HG02759 (cell line): ENCODE measurements at regions not wholly inside any gene's neighbourhood (a gene's known extent, or its start where the extent isn't known, plus 50 kb on each side); places are given as distances from the start of the nearest gene placed in this dataset.
"Not testable (repeated sequence)": the region's sequence is repeated elsewhere in the genome, so short reads cannot be mapped to it uniquely, and the experiment has no call there.

ENCODE experiments used
- ATAC-seq: cut with Tn5 transposase; IDR thresholded peaks from one replicate; pipeline ENCODE4 v1.9.1; 2021; ENCODE audit warnings: mild to moderate bottlenecking, moderate library complexity; ENCODE audit not compliant: unreplicated experiment

DNA sequence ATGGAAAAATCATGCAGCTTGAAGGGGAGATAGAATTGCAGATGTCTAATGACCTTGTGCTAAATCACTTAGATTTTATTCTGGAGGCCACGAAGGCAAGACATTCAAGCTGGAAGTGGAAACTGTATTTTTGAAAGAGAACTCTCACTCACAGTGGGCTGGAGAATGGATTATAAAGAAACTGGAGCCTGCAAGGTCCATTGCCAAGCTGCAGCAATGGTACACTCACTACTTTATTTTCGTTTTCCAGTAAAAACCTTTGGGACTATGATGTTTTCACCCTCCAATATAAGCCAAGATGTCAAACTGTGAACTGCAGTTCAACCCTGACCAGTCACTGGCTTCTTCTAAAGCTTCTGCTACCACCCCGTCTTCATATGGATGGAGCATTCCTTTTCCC lies 62.0 kb downstream of the SKIDA1 start:
- ATAC-seq = no peak

DNA sequence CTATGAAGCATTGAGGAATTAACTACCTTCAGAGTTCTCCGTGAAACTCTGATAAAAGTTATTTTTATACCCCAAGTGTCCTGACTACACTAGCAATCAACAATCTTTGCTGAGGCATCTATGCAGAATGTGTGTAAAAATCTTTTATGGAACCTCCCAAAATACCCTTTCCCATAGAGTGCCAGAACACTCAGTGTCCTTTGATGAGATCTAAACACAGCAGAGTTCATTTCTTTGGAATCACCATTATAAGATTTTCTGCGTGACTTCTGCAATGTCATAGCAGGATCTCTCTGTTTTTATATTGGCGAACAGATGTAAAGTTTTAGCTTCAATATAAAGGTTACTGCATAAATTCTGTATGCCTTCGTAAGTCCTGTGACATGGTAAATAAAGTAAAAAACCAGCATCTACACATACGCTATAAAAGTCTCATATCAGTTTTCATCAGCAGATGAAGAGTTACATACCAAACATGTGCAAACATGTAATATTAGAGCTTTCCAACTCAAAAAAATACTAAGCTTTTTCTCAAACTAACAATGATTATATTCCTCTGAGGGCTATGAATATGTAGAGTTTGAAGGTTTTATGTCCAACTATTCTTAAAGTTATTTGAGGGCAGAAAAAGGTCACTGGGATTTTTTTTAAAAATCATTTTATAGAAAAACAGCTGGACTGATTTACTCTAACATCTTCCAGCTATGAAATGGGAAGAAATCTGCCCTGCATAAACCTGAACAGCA lies 67.2 kb downstream of the SKIDA1 start:
- no peak for ATAC-seq

DNA sequence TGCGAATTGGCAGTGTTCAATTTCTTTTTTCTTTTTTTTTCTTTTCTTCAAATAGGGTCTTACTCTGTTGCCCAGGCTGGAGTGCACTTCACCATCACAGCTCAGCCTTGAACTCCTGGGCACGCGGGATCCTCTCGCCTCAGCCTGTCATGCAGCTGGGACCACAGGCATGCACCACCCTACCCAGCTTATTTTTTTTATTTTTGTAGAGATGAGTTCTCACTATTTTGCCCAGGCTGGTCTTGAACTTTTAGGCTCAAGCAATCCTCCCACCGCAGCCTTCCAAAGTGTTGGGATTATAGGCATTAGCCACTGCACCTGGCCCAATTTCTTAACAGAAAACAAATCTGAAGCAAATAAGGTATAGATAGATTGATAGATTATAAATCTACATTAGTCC lies 69.3 kb downstream of the SKIDA1 start:
- no peak for ATAC-seq

DNA sequence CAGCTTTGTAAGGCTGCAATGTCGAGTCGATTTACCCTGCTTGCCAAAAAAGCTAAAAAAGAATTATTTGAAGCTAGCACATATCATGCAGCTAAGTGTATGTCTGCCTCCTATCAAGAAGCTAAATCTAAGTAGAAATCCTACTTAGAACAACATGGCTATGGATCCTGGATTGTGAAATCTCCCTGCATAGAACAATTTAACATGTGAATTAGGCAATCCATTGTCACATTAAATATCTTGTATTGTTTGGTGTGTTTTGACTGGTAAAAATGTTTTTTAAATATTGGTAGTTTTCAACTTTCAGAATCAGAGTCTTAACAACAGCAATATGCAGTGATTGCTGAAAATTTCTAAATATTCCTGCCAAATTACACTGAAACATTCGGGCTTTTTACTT lies 73.3 kb downstream of the SKIDA1 start:
- no peak for ATAC-seq

DNA sequence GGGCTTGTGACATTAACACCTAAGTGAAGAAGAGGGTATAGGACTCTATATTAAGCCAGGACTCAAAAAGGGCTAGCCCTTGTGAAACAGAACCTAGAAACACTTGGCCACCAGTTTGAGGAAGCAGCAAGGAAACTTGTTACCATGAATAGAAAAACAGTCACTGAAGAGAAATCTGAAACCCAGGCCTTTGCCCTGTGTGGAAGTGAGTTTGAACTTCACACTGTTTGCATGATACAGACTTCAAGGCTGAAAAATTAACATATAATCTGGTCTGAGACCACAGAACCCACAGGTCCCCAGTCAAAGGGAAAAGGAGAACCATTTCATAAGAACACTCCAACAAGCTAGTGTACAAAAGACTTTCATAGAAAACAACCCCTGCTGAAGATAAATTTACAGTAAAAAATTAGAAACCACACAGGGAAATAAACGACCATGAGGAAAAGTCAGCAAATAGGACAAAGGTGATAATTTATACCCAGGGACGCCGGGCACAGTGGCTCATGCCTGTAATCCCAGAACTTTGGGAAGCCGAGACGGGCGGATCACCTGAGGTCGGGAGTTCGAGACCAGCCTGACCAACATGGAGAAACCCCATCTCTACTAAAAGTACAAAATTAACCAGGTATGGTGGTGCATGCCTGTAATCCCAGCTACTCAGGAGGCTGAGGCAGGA lies 76.1 kb downstream of the SKIDA1 start:
- ATAC-seq = peak; percentile 82

DNA sequence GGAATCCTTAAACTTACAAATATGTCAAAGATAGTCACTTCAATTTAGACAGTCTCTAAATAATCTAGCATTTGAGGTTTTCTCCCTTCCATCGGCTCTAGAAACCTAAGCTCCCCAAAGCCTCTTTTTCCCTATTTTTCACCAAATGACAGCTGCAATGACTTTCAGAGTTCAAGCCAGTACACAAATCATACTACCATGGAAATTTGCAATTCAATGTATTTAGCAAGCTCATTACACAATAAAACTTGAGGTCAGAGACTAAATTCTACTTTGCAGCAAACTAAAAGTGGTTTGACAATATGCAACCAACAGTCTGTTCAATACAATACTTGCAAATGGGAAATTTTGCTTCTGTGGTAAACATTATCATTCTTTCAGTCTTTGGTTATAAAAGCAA lies 80.3 kb downstream of the SKIDA1 start:
- no peak for ATAC-seq

DNA sequence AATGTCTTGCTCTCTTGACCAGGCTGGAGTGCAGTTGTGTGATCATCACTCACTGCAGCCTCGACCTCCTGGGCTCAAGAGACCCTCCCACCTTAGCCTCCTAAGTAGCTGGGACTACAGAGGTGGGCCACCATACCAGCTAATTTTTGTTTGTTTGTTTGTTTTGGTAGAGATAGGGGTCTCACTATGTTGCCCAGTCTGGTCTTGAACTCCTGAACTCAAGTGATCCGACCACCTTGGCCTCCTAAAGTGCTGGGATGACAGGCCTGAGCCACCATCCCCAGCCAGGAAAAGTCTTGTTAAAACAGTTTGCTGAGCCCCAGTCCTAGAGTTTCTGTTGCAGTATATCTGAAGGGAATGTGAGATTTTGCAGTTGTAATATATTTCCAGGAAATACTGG lies 83.9 kb downstream of the SKIDA1 start:
- ATAC-seq = no peak

DNA sequence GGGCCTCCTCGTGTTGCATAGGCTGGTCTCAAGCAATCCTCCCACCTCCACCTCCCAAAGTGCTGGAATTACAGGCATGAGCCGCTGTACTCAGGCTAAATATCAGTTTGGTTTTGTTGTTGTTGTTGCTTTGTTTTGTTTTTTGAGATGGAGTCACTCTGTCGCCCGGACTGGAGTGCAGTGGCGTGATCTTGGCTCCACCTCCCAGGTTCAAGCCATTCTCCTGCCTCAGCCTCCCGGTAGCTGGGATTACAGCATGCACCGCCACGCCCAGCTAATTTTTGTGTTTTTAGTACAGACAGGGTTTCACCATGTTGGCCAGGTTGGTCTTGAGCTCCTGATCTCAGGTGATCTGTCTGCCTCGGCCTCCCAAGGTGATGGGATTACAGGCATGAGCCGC lies 86.6 kb downstream of the SKIDA1 start:
- not testable (repeated sequence) for ATAC-seq

DNA sequence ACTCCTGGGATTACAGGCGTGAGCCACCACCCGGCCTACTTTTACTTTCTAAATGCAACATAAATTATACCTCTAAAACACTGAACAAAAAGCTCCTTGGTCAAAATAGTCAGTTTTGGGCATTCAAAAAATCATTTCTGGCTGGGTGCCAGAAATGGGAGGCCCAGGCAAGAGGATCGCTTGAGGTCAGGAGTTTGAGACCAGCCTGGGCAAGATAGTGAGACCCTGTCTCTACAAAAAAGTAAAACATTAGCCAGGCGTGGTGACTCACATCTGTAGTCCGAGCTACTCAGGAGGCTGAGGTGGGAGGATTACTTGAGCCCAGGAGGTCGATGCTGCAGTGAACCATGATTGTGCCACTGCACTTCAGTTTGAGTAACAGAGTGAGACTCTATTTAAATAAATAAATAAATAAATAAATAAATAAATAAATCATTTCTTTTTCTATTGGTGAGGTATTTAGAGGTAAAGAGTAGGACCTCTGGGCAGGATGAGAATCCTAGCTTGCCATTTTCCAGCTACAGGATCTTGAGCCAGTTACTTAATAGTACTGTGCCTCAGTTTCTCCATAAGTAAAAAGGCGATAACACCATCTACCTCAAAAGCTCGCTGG lies 87.6 kb downstream of the SKIDA1 start:
- ATAC-seq = no peak

DNA sequence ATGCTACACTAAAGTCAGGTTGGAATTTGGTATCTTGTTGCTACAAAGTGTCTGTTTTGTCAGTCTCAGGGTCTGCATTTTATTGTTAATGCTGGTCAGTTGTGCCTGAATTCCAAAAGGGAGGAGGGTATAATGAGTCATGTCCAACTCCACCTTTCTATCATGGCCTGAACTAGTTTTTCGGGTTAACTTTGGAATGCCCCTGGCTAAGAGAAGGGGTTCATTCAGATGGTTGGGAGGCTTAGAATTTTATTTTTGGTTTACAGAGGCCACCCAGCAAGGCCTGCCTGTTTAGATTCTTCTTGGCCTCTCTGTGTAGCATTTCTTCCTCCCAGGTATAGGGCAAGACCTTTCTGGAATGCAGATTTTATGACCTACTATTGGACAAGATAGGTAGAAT lies 93.2 kb downstream of the SKIDA1 start:
- no peak for ATAC-seq

DNA sequence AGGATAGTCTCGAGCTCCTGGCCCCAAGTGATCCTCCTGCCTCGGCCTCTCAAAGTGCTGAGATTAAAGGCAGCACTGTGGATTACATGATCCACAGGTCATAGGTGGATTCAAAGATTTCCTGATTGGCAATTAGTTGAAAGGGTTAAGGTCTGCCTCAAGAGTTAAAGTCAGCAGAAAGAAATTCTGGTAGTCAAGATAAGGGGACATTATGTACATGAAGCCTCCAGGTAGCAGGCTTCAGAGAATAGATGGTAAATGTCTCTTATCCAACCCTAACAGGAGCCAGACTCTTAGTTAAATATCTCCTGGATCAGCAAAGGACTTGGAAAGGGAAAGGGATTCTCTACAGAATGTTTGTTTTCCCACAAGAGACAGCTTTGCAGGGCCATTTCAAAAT lies 93.7 kb downstream of the SKIDA1 start:
- ATAC-seq = no peak

DNA sequence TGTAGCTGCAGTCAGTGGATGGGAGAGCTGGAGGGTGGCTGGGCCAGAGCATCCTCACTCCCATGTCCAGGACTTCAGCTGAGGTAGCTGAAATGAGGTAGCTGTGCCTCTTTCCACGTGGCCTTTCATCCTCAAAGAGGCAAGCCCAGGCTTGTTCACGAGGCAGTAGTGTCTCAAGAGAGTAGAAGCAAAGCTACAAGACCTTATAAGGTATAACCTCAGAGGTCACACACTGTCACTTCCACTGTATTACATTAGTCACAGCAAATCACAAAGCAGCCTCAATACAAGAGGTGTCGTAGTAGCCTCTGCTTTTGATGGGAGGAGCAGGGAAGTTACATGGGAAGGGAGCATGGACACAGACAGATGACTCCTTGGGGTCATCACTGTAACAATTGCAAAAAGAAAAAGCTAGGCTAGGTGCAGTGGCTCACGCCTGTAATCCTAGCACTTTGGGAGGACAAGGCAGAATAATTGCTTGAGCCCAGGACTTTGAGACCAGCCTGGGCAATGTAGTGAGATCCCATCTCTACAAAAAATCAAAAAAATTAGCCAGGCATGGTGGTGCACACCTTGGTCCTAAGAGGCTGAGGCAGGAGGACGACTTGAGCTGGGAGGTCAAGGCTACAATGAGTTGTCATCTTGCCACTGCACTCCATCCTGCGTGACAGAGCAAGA lies 97.5 kb downstream of the SKIDA1 start:
- ATAC-seq = no peak

DNA sequence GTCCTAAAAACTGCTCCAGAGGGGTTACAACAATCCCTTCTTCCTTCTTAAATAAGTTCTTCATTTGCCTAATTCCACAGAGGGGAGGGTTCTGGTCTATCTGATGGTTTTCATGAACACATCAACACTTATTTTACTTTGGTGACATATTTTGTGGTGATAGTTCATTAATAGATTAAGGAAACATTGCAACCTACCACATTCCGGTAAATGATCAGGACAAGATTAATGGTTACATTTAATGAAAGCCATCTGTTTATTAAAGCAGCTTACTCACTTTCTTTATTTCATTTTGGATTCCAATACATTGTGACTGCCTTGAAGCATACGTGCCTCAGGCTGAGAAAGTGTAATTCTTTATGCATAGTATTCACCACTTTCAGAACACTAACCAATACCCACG lies 101.0 kb downstream of the SKIDA1 start:
- no peak for ATAC-seq

DNA sequence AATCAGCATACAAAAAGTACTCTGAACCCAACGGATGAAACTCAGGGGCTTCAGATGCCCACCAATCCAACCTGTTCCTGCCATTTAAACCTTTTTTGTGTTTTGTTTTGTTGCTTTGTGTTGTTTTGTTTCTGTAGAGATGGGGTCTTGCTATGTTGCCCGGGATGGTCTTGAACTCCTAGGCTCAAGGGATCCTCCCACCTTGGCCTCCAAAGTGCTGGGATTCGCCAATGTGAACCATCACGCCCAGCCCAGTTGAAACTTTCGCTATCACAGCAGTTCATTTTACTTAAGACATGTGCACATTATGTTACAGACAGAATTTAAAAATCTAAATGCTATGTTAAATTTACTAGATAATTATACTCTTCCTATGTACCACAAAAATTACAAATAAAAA lies 101.6 kb downstream of the SKIDA1 start:
- no peak for ATAC-seq

DNA sequence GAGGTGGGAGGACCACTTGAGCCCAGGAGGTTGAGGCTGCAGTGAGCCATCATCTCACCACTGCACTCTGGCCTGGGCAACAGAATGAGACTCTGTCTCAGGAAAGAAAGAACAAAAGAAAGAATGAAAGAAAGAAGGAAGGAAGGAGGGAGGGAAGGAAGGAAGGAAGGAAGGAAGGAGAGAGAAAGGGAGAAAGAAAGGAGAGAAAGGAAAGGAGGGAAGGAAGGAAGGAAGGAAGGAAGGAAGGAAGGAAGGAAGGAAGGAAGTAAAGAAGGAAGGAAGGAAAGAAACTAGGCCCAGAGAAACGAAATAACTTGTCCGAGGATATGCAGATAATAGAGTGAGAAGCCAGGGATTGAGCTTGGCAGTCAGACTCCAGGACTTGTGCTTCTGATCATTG lies 102.1 kb downstream of the SKIDA1 start:
- no peak for ATAC-seq

DNA sequence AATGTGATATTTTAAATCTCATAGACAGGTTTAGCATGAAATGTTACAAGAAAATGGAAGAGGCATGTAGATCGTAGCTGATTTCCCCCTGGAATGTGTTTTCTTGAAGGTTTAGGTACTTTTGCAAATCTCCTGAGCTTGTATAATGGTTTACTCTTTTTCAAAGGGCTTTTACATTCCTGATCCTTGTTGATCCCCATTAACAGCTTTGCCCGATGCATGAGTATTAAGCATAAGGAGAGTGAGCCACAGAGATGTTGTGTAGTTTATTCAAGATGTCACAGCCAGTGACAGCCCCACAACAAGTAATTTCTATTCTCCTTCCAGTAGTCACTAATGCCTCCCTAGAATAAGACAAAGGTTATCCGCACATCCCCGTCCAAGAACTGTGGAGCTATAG lies 103.7 kb downstream of the SKIDA1 start:
- no peak for ATAC-seq

DNA sequence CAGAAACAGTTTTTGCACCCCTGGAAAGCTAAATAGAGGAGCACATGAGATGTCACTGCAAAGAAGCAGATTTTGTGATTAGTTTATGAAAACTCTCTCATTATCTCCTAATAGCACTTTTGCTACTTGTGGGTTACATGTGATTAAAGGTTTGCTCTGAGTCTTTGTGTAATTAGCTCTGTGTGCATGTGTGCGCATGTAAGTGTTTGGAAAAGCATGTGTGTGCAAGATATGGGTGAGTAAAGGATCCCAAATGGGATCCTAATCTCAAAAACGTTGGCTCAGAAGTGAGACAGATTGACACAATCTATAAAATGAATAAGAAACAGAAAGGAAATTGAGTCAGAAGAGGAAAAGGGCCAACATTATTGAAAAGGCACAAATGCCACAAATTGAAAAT lies 104.5 kb downstream of the SKIDA1 start:
- ATAC-seq = no peak

DNA sequence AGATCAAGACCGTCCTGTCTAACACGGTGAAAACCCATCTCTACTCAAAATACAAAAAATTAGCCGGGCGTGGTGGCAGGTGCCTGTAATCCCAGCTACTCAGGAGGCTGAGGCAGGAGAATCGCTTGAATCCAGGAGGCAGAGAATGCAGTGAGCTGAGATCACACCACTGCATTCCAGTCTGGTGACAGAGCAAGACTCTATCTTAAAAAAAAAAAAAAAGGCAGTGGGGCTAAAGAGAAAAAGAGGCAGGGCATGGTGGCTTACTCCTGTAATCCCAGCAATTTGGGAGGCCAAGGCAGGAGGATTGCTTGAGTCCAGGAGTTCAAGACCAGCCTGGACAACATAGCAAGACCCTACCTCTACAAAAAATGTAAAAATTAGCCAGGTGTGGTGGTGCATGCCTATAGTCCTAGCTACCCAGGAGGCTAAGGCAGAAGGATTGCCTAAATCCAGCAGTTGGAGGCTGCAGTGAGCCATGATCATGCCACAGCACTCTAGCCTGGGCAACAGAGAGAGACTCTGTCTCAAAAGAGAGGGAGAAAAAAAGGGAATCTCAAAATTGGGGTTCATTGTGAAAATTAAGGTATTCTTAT lies 106.4 kb downstream of the SKIDA1 start:
- ATAC-seq = not testable (repeated sequence)

DNA sequence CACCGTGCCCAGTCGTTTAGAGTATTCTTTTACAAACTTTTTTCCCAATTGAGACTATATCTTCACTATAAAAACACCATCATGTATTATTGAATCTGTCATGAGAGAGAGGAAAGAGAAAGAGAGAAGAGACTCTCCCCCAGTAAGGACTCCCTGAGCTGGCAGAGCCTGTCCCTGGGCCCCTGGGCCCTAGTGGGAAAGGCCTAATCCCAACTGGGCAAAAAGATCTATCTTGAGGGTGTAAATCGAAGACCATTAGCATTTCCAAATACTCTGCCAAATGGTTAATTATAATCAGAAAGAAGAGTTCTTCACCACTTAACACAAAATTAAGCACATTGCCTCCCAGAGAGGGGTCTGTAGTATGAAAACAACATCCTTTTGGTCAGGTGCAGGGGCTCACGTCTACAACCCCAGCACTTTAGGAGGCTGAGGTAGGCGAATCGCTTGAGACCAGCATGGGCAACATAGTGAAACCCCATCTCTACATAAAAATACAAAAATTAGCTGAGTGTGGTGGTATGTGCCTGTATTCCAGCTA lies 108.2 kb downstream of the SKIDA1 start:
- no peak for ATAC-seq

DNA sequence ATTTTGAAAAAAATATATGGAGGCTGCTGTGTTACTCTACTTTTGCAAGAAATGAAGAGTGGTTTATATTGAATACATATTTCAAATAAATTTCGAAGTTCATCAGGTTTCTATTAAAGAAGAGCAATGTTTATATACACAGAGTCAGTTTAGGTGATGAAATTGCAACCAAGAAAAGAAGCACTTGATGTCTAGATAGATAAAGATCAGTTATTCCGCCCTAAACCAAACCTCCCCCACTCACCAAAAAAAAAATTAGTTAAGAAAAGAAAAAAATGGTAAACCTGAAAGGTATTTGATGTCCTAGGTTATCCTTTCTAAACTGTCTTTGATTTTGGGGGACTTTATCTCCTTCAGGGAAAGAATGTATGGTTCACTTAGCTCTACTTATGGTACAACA lies 111.8 kb downstream of the SKIDA1 start:
- ATAC-seq = no peak

DNA sequence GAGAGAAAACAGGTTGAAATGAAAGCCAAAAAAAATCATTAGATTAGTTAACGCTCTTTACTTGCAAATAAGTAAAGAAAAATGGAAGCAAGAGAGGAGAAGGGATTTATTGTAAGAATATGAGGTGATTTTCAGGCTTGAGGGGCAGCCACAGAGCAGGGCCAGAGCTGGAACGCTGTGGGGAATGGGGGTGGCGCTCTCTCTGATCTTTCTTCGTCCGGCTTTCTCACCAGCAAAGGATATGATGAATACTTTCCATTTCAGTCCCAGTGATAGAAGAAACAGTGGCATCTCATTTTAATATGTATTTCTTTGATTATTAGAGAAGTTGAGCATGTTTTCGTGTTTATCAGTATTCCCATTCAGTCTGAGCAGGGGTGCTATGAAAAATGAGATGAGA lies 112.2 kb downstream of the SKIDA1 start:
- no peak for ATAC-seq
